Trophoblast cell (in vitro differentiated cells and primary cell): ENCODE measurements at regions not wholly inside any gene's neighbourhood (a gene's known extent, or its start where the extent isn't known, plus 50 kb on each side); places are given as distances from the start of the nearest gene placed in this dataset.

Experiments used
- DNase-seq, 2 donors: peaks; one replicate each; pipeline ENCODE4 v3.0.0-alpha.2; 2016
- H2AFZ ChIP-seq: 2 replicates; pipeline ENCODE4 v1.6.1; 2013; ENCODE audit warnings: low read length, moderate library complexity, mild to moderate bottlenecking; ENCODE audit not compliant: insufficient read depth, poor library complexity
- H2AK5ac ChIP-seq: 2 replicates; pipeline ENCODE4 v1.6.1; 2013; ENCODE audit warnings: mild to moderate bottlenecking, low read length
- H2BK120ac ChIP-seq: 2 replicates; pipeline ENCODE4 v1.6.1; 2013; ENCODE audit warnings: low read length, mild to moderate bottlenecking, moderate library complexity; ENCODE audit not compliant: insufficient read depth, poor library complexity
- H2BK12ac ChIP-seq: 2 replicates; pipeline ENCODE4 v1.6.1; 2013; ENCODE audit warnings: mild to moderate bottlenecking, low read length, moderate library complexity
- H2BK5ac ChIP-seq: 2 replicates; pipeline ENCODE4 v1.6.1; 2013; ENCODE audit warnings: low read length, low read depth, moderate library complexity, mild to moderate bottlenecking; ENCODE audit not compliant: poor library complexity
- H3K14ac ChIP-seq: 2 replicates; pipeline ENCODE4 v1.6.1; 2013; ENCODE audit warnings: mild to moderate bottlenecking, low read length
- H3K18ac ChIP-seq: 2 replicates; pipeline ENCODE4 v1.6.1; 2013; ENCODE audit warnings: mild to moderate bottlenecking, low read length
- H3K23ac ChIP-seq: 2 replicates; pipeline ENCODE4 v1.6.1; 2013; ENCODE audit warnings: low read length
- H3K27ac ChIP-seq: 2 replicates; pipeline ENCODE4 v1.5.1; 2013; ENCODE audit warnings: low read depth, mild to moderate bottlenecking, inconsistent platforms, low read length, moderate library complexity
- H3K27me3 ChIP-seq: 2 replicates; pipeline ENCODE4 v1.6.1; 2013; ENCODE audit warnings: inconsistent platforms, mild to moderate bottlenecking, low read length, moderate library complexity; ENCODE audit not compliant: insufficient read depth
- H3K36me3 ChIP-seq, 2 experiments: 1 replicate in 1 of 2; 2 replicates in 1 of 2; pipeline ENCODE4 v1.6.1; 2013; ENCODE audit warnings: low read length in 2 of 2, mild to moderate bottlenecking in 2 of 2, moderate library complexity in 1 of 2; ENCODE audit not compliant: insufficient read depth in 2 of 2, control insufficient read depth in 1 of 2
- H3K4ac ChIP-seq: 2 replicates; pipeline ENCODE4 v1.6.1; 2013; ENCODE audit warnings: low read depth, mild to moderate bottlenecking, low read length, moderate library complexity
- H3K4me1 ChIP-seq, 2 experiments: 1 replicate in 1 of 2; 2 replicates in 1 of 2; pipeline ENCODE4 v1.6.1; 2013; ENCODE audit warnings: low read length in 2 of 2, mild to moderate bottlenecking in 2 of 2, moderate library complexity in 1 of 2; ENCODE audit not compliant: insufficient read depth in 2 of 2, control insufficient read depth in 1 of 2
- H3K4me2 ChIP-seq: 2 replicates; pipeline ENCODE4 v1.6.1; 2013; ENCODE audit warnings: inconsistent platforms, mild to moderate bottlenecking, low read length, moderate library complexity
- H3K4me3 ChIP-seq: 2 replicates; pipeline ENCODE4 v1.5.1; 2013; ENCODE audit warnings: mild to moderate bottlenecking, low read depth, low read length, inconsistent platforms
- H3K79me1 ChIP-seq: one replicate; pipeline ENCODE4 v1.6.1; 2013; ENCODE audit warnings: low read length
- H3K79me2 ChIP-seq: 2 replicates; pipeline ENCODE4 v1.6.1; 2013; ENCODE audit warnings: low read length, mild to moderate bottlenecking; ENCODE audit not compliant: control insufficient read depth, insufficient read depth, poor library complexity
- H3K9ac ChIP-seq: 2 replicates; pipeline ENCODE4 v1.6.1; 2013; ENCODE audit warnings: mild to moderate bottlenecking, low read length
- H3K9me3 ChIP-seq: 2 replicates; pipeline ENCODE4 v1.6.1; 2013; ENCODE audit warnings: low read depth, mild to moderate bottlenecking, control low read depth, inconsistent platforms, low read length; ENCODE audit not compliant: insufficient read depth
- H4K12ac ChIP-seq: 2 replicates; pipeline ENCODE4 v1.6.1; 2013; ENCODE audit warnings: low read depth, mild to moderate bottlenecking, low read length, moderate library complexity
- H4K8ac ChIP-seq: 2 replicates; pipeline ENCODE4 v1.6.1; 2013; ENCODE audit warnings: low read depth, mild to moderate bottlenecking, low read length, moderate library complexity
- H4K91ac ChIP-seq: one replicate; pipeline ENCODE4 v1.6.1; 2013; ENCODE audit warnings: low read depth, mild to moderate bottlenecking, low read length, moderate library complexity
- WGBS: extraction: QIAGEN DNeasy Blood & Tissue Kit; methylation state at CpG from one replicate; pipeline ENCODE4 v1.1.7; 2013; ENCODE audit warnings: missing lambda C conversion rate; ENCODE audit not compliant: insufficient read length, insufficient coverage; ENCODE audit errors: extremely low coverage; 5-methylcytosine and 5-hydroxymethylcytosine counted together

DNA sequence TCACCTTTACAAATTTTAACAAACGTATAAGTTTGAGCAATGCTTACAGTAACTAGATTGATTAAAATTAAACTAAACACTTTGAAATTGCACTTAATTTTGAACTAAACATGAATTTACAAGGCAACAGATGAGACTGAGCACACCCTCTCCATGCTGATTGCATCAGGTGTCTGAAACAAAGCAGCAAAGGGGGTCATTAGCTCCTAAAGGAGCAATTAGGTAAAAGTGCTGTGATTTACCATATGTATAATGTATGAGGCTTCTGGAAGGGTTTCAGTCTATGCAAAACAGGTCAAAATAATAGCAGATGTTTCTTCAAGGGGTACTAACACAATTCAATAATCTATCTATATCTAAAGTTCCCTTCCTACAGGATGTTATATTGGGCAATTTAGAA is 98.8 kb upstream of the LMNTD1 start:
- H3K27ac ChIP-seq, result no peak overlapping the region
- no peak overlapping the region for H2BK120ac ChIP-seq
- H4K8ac ChIP-seq, result no peak overlapping the region
- no peaks in the 10 kb centered on the region for H3K79me2 ChIP-seq
- no peaks in the 10 kb centered on the region for H3K36me3 ChIP-seq
- no peak overlapping the region for H2BK5ac ChIP-seq
- H3K79me1 ChIP-seq, result peaks cover 7% of the 10 kb centered on the region
- no peak overlapping the region for H3K4ac ChIP-seq
- no peak overlapping the region for H4K12ac ChIP-seq
- H2AK5ac ChIP-seq, result no peak overlapping the region
- peaks cover 5 to 20% of the 10 kb centered on the region in 2 experiments for H3K4me1 ChIP-seq
- no CpG with 5 or more reads among the region's 1 CpG for WGBS
- H3K14ac ChIP-seq, result no peak overlapping the region
- H3K27me3 ChIP-seq, result no peaks in the 10 kb centered on the region
- H2AFZ ChIP-seq, result no peak overlapping the region
- no peak overlapping the region for H3K4me3 ChIP-seq
- no peak for DNase-seq
- H3K9ac ChIP-seq, result no peak overlapping the region
- H4K91ac ChIP-seq, result no peak overlapping the region
- H3K18ac ChIP-seq, result no peak overlapping the region
- no peak overlapping the region for H3K4me2 ChIP-seq
- peaks cover 1% of the 10 kb centered on the region for H3K9me3 ChIP-seq
- no peak overlapping the region for H3K23ac ChIP-seq
- no peak overlapping the region for H2BK12ac ChIP-seq

DNA sequence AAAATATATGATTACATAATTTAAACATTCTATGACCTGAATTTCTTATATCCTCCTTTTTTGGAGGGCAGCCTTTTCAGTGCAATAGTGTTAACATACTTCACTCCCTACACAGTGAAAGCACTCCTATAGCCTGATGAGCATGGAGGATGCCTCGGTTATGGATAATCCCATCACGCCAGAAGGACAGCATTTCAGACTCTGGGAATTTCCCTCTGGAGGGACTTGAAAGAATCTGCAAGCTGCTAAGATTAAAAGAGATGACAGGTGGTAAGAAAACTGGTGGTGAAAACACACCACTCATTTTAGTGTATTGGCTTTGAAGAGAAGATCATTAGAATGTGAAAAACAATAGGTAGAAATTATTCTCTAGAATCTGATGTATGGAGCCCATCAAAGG is 99.3 kb upstream of the LMNTD1 start:
- Histone ChIP-seq H3K4me3 (no peak overlapping the region), H2AFZ (no peak overlapping the region), H2BK5ac (no peak overlapping the region), H2BK12ac (no peak overlapping the region), H3K4ac (no peak overlapping the region), H4K8ac (no peak overlapping the region), H4K12ac (no peak overlapping the region), H4K91ac (no peak overlapping the region), H2AK5ac (no peak overlapping the region), H3K9ac (no peak overlapping the region), H3K9me3 (peaks cover 1% of the 10 kb centered on the region), H3K36me3 (no peaks in the 10 kb centered on the region), H3K4me1 (peaks cover 5 to 20% of the 10 kb centered on the region in 2 experiments), H3K23ac (no peak overlapping the region), H2BK120ac (no peak overlapping the region), H3K14ac (no peak overlapping the region), H3K27ac (no peak overlapping the region), H3K79me1 (peaks cover 7% of the 10 kb centered on the region), H3K4me2 (no peak overlapping the region), H3K27me3 (no peaks in the 10 kb centered on the region), H3K79me2 (no peaks in the 10 kb centered on the region), H3K18ac (no peak overlapping the region)
- no peak for DNase-seq
- no CpG with 5 or more reads among the region's 2 CpGs for WGBS

DNA sequence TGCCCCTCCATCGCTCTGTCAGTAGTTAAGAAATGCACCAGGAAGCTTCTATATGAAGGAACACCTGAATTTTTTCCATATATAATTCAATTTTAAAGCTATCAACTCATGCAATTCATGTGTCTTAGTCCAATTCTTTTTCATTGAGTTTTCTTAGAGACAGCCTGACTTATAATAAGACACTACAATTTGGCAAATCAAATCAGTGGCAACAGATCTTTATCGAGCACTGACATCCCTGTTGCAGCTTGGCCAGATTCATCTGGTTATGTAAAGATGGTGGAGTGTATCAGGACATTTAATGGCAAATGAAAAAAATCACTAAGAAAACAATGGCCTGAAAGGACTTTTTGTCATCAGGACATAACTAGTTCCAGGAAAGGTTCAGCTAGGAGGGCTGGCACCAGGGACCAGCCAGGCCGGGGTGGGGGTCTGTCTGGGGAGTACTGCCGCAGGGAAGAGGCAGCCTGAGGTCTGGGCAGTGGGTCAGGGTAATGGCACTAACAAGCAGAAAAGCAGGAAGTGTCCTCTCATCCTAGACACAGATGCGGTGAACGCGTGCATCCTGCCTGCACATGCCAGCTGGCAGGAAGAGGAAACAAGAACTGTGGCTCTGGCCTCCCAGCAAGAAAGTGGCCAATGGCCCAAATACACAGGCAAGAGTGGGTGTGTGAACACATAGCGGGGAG is 100.5 kb upstream of the LMNTD1 start:
- no peak overlapping the region for H2BK120ac ChIP-seq
- H4K91ac ChIP-seq, result no peak overlapping the region
- no peaks in the 10 kb centered on the region for H3K27me3 ChIP-seq
- H3K4me3 ChIP-seq, result no peak overlapping the region
- no CpG with 5 or more reads among the region's 8 CpGs for WGBS
- no peak overlapping the region for H3K4ac ChIP-seq
- no peak overlapping the region for H3K23ac ChIP-seq
- no peak overlapping the region for H2BK5ac ChIP-seq
- H3K18ac ChIP-seq, result no peak overlapping the region
- no peak overlapping the region for H2BK12ac ChIP-seq
- H3K4me1 ChIP-seq, result peaks cover 5 to 18% of the 10 kb centered on the region in 2 experiments
- DNase-seq, result no peak
- no peak overlapping the region for H2AFZ ChIP-seq
- no peak overlapping the region for H3K9ac ChIP-seq
- H3K79me2 ChIP-seq, result no peaks in the 10 kb centered on the region
- no peaks in the 10 kb centered on the region for H3K36me3 ChIP-seq
- no peak overlapping the region for H3K14ac ChIP-seq
- no peak overlapping the region for H4K12ac ChIP-seq
- no peak overlapping the region for H2AK5ac ChIP-seq
- no peak overlapping the region for H3K27ac ChIP-seq
- no peak overlapping the region for H3K4me2 ChIP-seq
- peaks cover 7% of the 10 kb centered on the region for H3K79me1 ChIP-seq
- H3K9me3 ChIP-seq, result peaks cover 1% of the 10 kb centered on the region
- no peak overlapping the region for H4K8ac ChIP-seq

DNA sequence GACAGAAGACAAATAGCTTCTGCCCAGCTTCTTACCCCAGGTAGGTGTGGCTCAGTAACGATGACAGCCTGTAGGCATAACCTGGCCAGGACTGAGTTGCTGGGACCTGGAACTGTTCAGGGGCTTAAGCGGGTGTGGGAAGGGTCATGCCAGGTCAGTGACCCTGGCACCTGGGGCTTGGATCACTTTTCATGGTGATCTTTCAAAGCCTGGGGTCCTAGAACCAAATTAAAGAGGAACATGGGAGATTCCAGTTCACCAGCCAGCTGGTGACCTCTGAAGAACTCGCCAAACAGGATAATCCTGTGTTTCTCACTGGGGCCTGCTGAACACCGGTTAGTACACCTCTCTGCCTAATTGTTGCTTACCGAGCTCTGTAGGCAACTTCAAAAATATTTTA is 102.6 kb upstream of the LMNTD1 start:
- no peak overlapping the region for H3K9ac ChIP-seq
- no peaks in the 10 kb centered on the region for H3K79me2 ChIP-seq
- H3K36me3 ChIP-seq, result no peaks in the 10 kb centered on the region
- H3K79me1 ChIP-seq, result peaks cover 7% of the 10 kb centered on the region
- peak overlapping the region; percentile 20 for H3K4me2 ChIP-seq
- H3K9me3 ChIP-seq, result peaks cover 1% of the 10 kb centered on the region
- peak overlapping the region; percentile 74 for H3K18ac ChIP-seq
- H3K14ac ChIP-seq, result peak overlapping the region; percentile 9
- peak overlapping the region; percentile 45 for H3K27ac ChIP-seq
- H2AK5ac ChIP-seq, result no peak overlapping the region
- H4K91ac ChIP-seq, result peak overlapping the region; percentile 30
- H3K23ac ChIP-seq, result no peak overlapping the region
- peak; percentile 68 to 88 for DNase-seq
- H4K8ac ChIP-seq, result peak overlapping the region; percentile 1
- no peak overlapping the region for H4K12ac ChIP-seq
- no peak overlapping the region for H3K4ac ChIP-seq
- H2AFZ ChIP-seq, result no peak overlapping the region
- peak overlapping the region; percentile 79 for H2BK12ac ChIP-seq
- H2BK120ac ChIP-seq, result peak overlapping the region; percentile 30
- peaks cover 5 to 18% of the 10 kb centered on the region in 2 experiments for H3K4me1 ChIP-seq
- no peak overlapping the region for H3K4me3 ChIP-seq
- no peak overlapping the region for H2BK5ac ChIP-seq
- no CpG with 5 or more reads among the region's 5 CpGs for WGBS
- no peaks in the 10 kb centered on the region for H3K27me3 ChIP-seq
